ENCODE measurements at regions not wholly inside any gene's neighbourhood (a gene's known extent, or its start where the extent isn't known, plus 50 kb on each side); places are given as distances from the start of the nearest gene placed in this dataset.

DNA sequence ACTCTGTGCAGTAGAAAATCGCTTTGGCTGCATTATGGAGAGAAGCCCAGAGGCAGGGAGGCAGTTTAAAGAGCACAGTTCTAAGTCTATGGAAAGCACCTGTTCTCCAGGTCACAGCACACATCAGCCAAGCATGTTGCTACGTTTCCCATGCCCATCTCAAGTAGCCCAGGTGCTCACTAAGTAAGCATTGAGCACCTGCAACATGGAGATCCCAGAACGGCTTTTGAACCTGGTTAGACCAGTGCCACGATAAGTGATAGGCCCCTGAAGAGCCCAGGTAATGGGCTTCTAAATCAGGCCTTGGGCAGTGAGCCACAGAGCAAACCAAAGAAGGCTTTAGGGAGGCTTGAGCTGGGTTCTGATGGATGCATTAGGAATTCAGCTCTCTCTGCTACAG, 186.2 kb downstream of the C1orf94 start:
- TF ChIP-seq, protein P1, sequence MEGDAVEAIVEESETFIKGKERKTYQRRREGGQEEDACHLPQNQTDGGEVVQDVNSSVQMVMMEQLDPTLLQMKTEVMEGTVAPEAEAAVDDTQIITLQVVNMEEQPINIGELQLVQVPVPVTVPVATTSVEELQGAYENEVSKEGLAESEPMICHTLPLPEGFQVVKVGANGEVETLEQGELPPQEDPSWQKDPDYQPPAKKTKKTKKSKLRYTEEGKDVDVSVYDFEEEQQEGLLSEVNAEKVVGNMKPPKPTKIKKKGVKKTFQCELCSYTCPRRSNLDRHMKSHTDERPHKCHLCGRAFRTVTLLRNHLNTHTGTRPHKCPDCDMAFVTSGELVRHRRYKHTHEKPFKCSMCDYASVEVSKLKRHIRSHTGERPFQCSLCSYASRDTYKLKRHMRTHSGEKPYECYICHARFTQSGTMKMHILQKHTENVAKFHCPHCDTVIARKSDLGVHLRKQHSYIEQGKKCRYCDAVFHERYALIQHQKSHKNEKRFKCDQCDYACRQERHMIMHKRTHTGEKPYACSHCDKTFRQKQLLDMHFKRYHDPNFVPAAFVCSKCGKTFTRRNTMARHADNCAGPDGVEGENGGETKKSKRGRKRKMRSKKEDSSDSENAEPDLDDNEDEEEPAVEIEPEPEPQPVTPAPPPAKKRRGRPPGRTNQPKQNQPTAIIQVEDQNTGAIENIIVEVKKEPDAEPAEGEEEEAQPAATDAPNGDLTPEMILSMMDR (conservative IDR thresholded peaks at IDR 0.05): no peak
- TF ChIP-seq ZFX (IDR thresholded peaks at IDR 0.05): no peak
